Naive thymus-derived CD4-positive, alpha-beta T cell (primary cell): ENCODE measurements at regions not wholly inside any gene's neighbourhood (a gene's known extent, or its start where the extent isn't known, plus 50 kb on each side); places are given as distances from the start of the nearest gene placed in this dataset.

Source experiments
- ATAC-seq: fragments of 150-1000 bp; cut with Tn5 transposase; 2 replicates; pipeline ENCODE4 v1.10.0; 2021; ENCODE audit warnings: mild to moderate bottlenecking, moderate library complexity
- CTCF ChIA-PET: fragments of 350-600 bp; sonication (Branson Sonifier 250); formaldehyde crosslinking; loops from one replicate; lab custom pipeline; 2021; ENCODE audit warnings: antibody characterized with exemption; lab: Charles Lee
- POLR2A ChIA-PET: fragments of 350-600 bp; sonication (Branson Sonifier 250); formaldehyde crosslinking; loops from one replicate; lab custom pipeline; 2021; ENCODE audit warnings: antibody characterized with exemption, inconsistent platforms; lab: Charles Lee
- DNase-seq, 9 donors: peaks; one replicate each; pipeline versions ENCODE4 v3.0.0 to v3.0.0-alpha.2; 2020 to 2022; ENCODE audit warnings: mixed read lengths in 1 of 9
- H3K27ac ChIP-seq: one replicate; pipeline ENCODE4 v1.7.0; 2013; ENCODE audit warnings: mild to moderate bottlenecking, low read depth, low read length, moderate library complexity
- H3K27me3 ChIP-seq, 2 donors: one replicate each; pipeline ENCODE4 v1.7.0; 2013; ENCODE audit warnings: low read length in 2 of 2, mild to moderate bottlenecking in 2 of 2, moderate library complexity in 2 of 2; ENCODE audit not compliant: control insufficient read depth in 2 of 2, insufficient read depth in 2 of 2
- H3K36me3 ChIP-seq, 3 experiments: 1 replicate in 2 of 3; 2 replicates in 1 of 3; pipeline ENCODE4 v1.7.0; 2013; ENCODE audit warnings: low read length in 3 of 3, mild to moderate bottlenecking in 3 of 3, moderate library complexity in 1 of 3; ENCODE audit not compliant: insufficient read depth in 3 of 3, control insufficient read depth in 2 of 3
- H3K4me1 ChIP-seq, 2 donors: one replicate each; pipeline ENCODE4 v1.7.0; 2013; ENCODE audit warnings: low read length in 2 of 2, mild to moderate bottlenecking in 2 of 2, moderate library complexity in 1 of 2; ENCODE audit not compliant: control insufficient read depth in 2 of 2, insufficient read depth in 2 of 2
- H3K4me3 ChIP-seq: 2 replicates; pipeline ENCODE4 v1.7.0; 2013; ENCODE audit warnings: mild to moderate bottlenecking, low read length
- H3K9me3 ChIP-seq, 3 experiments: 1 replicate in 2 of 3; 2 replicates in 1 of 3; pipeline ENCODE4 v1.7.0; 2013; ENCODE audit warnings: low read length in 3 of 3; ENCODE audit not compliant: control insufficient read depth in 2 of 3
- H3K27ac Mint-ChIP-seq, 9 donors: one replicate each; pipeline ENCODE4 v1.8.0; 2020 to 2022; ENCODE audit warnings: mixed read lengths in 9 of 9, mild to moderate bottlenecking in 8 of 9, moderate library complexity in 5 of 9, inconsistent platforms in 2 of 9
- H3K27me3 Mint-ChIP-seq, 5 donors: one replicate each; pipeline ENCODE4 v1.8.0; 2021 to 2022; ENCODE audit warnings: mixed read lengths in 5 of 5, mild to moderate bottlenecking in 1 of 5
- H3K36me3 Mint-ChIP-seq, 5 donors: one replicate each; pipeline ENCODE4 v1.8.0; 2020 to 2022; ENCODE audit warnings: mixed read lengths in 5 of 5, mild to moderate bottlenecking in 3 of 5, inconsistent platforms in 1 of 5
- H3K4me1 Mint-ChIP-seq, 7 donors: one replicate each; pipeline ENCODE4 v1.8.0; 2020 to 2022; ENCODE audit warnings: mixed read lengths in 7 of 7, mild to moderate bottlenecking in 3 of 7, inconsistent platforms in 1 of 7
- H3K4me3 Mint-ChIP-seq, 10 donors: one replicate each; pipeline ENCODE4 v1.8.0; 2020 to 2022; ENCODE audit warnings: mild to moderate bottlenecking in 10 of 10, mixed read lengths in 10 of 10, moderate library complexity in 6 of 10, inconsistent platforms in 2 of 10
- H3K9me3 Mint-ChIP-seq, 11 donors: one replicate each; pipeline ENCODE4 v1.8.0; 2020 to 2022; ENCODE audit warnings: mixed read lengths in 11 of 11, mild to moderate bottlenecking in 4 of 11, inconsistent platforms in 1 of 11, moderate library complexity in 1 of 11
- intact Hi-C, 2 donors: fragments of 100-400 bp; cut with micrococcal nuclease; formaldehyde crosslinking; loops; one replicate each; pipeline ENCODE4 v1.15.1; 2023

DNA sequence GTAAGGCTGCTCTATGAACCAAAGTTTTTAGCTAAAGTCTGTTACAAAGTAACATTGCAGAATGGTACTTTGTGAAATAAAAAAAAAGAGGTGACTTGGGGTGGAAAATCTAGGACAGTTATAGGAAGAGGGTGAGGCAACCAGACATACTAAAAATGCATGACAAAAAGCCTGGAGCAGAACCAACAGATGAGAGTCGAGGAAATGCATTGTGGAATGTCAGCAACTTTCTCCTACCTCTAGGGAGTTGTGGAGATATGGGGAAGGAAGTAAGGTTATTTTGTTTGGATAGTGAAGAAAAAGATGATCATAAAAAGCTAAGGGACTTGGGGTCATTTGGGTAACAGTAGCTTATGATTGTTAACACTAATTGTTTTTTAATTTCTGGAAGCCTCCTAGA, 295.6 kb downstream of the S1PR1 start:
- ChIA-PET CTCF (no interaction called here), POLR2A (no interaction called here)
- Mint-ChIP-seq H3K27ac (no peak overlapping the region), H3K36me3 (no peaks in the 10 kb centered on the region), H3K9me3 (peaks cover 0 to 7% (median 0%) of the 10 kb centered on the region in 11 donors), H3K4me3 (no peak overlapping the region), H3K27me3 (peaks cover 7 to 47% (median 16%) of the 10 kb centered on the region in 5 donors), H3K4me1 (no peaks in the 10 kb centered on the region)
- H3K27ac ChIP-seq: no peak overlapping the region
- no peaks in the 10 kb centered on the region for H3K27me3 ChIP-seq
- H3K4me3 ChIP-seq: no peak overlapping the region
- H3K9me3 ChIP-seq: no peaks in the 10 kb centered on the region
- no peaks in the 10 kb centered on the region for H3K36me3 ChIP-seq
- intact Hi-C loops: no loop called here
- no peaks in the 10 kb centered on the region for H3K4me1 ChIP-seq
- DNase-seq (no peak), ATAC-seq (no peak)

DNA sequence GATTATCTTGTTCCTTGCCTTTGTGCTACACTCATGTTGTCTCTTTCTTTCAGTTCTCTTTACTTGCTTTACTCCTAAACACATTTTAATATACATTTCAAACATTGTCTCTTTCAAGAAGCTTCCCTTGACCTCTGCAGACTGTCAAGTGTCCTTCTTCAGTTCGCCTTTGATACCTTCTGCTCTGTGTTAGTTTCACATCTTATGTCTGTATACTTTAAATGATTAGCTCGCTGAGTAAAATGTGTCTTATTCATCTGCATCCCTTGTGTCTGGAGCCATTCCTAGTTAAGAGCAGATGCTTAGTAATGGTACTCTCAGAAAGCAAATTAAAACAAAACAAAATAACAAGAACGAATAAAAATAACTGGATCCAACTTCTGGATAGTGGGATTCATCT, 303.3 kb downstream of the S1PR1 start:
- intact Hi-C loops: no loop called here
- Mint-ChIP-seq H3K27me3 (peaks cover 0 to 25% (median 19%) of the 10 kb centered on the region in 5 donors), H3K36me3 (no peaks in the 10 kb centered on the region), H3K4me3 (no peak overlapping the region), H3K27ac (no peak overlapping the region), H3K9me3 (peaks cover 0 to 8% (median 0%) of the 10 kb centered on the region in 11 donors), H3K4me1 (no peaks in the 10 kb centered on the region)
- ChIA-PET CTCF (no interaction called here), POLR2A (no interaction called here)
- DNase-seq: no peak
- H3K27ac ChIP-seq: no peak overlapping the region
- H3K4me1 ChIP-seq: no peaks in the 10 kb centered on the region
- ATAC-seq: no peak
- no peaks in the 10 kb centered on the region for H3K27me3 ChIP-seq
- H3K4me3 ChIP-seq: no peak overlapping the region
- H3K9me3 ChIP-seq: no peaks in the 10 kb centered on the region
- no peaks in the 10 kb centered on the region for H3K36me3 ChIP-seq

DNA sequence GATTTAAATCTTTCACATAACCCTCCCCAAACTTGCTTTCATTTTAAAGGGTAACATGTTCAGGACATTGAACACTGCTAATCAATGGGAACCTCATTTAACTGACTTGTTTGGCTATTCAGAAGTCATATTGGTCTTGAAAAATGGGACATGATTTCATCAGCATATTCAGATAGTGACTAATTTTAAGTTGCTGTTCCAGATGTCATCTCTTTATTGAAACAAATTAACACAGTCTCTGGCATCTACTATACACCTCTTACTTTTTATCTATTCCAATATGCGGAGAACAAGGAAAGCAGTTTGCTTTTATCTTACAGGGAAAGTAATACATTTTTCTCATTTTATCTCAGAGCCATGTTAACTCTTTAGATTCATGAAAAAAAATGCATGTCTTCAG, 310.1 kb downstream of the S1PR1 start:
- H3K27me3 Mint-ChIP-seq: peaks cover 0 to 9% (median 0%) of the 10 kb centered on the region in 5 donors
- no peaks in the 10 kb centered on the region for H3K36me3 Mint-ChIP-seq
- Histone ChIP-seq H3K9me3 (no peaks in the 10 kb centered on the region), H3K36me3 (no peaks in the 10 kb centered on the region), H3K4me3 (no peak overlapping the region), H3K4me1 (no peaks in the 10 kb centered on the region), H3K27me3 (no peaks in the 10 kb centered on the region), H3K27ac (no peak overlapping the region)
- intact Hi-C loops: no loop called here
- no peaks in the 10 kb centered on the region for H3K4me1 Mint-ChIP-seq
- ChIA-PET CTCF (no interaction called here), POLR2A (no interaction called here)
- ATAC-seq: no peak
- no peak for DNase-seq
- H3K4me3 Mint-ChIP-seq: no peak overlapping the region
- no peak overlapping the region for H3K27ac Mint-ChIP-seq
- H3K9me3 Mint-ChIP-seq: peaks cover 0 to 2% (median 0%) of the 10 kb centered on the region in 11 donors

DNA sequence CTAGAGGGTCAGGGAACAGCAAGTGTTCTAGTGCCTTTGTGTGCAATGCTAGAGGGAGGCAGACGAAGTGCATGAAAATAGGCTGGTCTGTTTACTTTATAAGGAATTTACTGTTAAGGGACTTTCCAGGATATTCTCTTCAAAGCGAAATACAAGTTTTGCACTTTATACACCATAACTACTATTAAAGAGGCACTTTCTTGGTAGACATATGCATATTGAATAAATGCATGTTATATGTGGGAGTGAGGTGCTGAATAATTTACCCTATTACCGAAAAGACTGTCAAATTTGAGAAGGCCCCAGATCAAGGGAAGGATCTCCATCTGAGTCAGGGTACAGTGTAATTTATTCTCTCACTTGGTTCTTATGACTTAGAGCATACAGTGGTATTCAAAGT, 310.5 kb downstream of the S1PR1 start:
- Histone ChIP-seq H3K27ac (no peak overlapping the region), H3K27me3 (no peaks in the 10 kb centered on the region), H3K4me3 (no peak overlapping the region), H3K4me1 (no peaks in the 10 kb centered on the region), H3K36me3 (no peaks in the 10 kb centered on the region), H3K9me3 (no peaks in the 10 kb centered on the region)
- no peak for ATAC-seq
- Mint-ChIP-seq H3K4me1 (no peaks in the 10 kb centered on the region), H3K27me3 (peaks cover 0 to 9% (median 0%) of the 10 kb centered on the region in 5 donors), H3K4me3 (no peak overlapping the region), H3K27ac (no peak overlapping the region), H3K36me3 (no peaks in the 10 kb centered on the region), H3K9me3 (peaks cover 0 to 2% (median 0%) of the 10 kb centered on the region in 11 donors)
- DNase-seq: no peak
- CTCF ChIA-PET: no interaction called here
- POLR2A ChIA-PET: no interaction called here
- intact Hi-C loops: no loop called here

DNA sequence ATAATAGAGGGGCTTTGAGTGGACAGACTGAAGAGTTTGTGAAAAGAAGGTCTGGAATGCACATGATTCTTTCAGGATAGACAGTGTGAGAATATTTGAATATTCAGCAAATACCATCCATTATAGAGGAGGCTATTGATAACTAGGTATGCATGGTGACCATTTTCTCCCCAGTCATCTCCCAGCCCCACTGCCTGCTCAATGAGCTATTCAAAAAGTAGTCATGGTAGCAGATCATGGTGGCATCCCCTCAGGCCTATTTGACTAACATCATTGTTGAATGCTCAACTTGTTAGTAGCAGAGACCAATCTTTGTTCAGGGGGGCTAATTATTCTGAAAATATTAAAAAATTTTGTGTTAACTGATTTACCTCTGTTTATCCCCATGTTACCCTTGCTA, 311.6 kb downstream of the S1PR1 start:
- ChIA-PET CTCF (interaction anchor here (0.5 kb wide), 1 partner anchor 355 kb away, joined by 3 read pairs; no protein-coding TSS in a partner anchor), POLR2A (no interaction called here)
- Histone ChIP-seq H3K27me3 (no peaks in the 10 kb centered on the region), H3K36me3 (no peaks in the 10 kb centered on the region), H3K4me3 (no peak overlapping the region), H3K9me3 (no peaks in the 10 kb centered on the region), H3K27ac (no peak overlapping the region), H3K4me1 (no peaks in the 10 kb centered on the region)
- Mint-ChIP-seq H3K9me3 (no peaks in the 10 kb centered on the region), H3K4me1 (no peaks in the 10 kb centered on the region), H3K4me3 (no peak overlapping the region), H3K27me3 (peaks cover 0 to 7% (median 0%) of the 10 kb centered on the region in 5 donors), H3K27ac (no peak overlapping the region), H3K36me3 (no peaks in the 10 kb centered on the region)
- intact Hi-C loops: no loop called here
- no peak for ATAC-seq
- no peak for DNase-seq

DNA sequence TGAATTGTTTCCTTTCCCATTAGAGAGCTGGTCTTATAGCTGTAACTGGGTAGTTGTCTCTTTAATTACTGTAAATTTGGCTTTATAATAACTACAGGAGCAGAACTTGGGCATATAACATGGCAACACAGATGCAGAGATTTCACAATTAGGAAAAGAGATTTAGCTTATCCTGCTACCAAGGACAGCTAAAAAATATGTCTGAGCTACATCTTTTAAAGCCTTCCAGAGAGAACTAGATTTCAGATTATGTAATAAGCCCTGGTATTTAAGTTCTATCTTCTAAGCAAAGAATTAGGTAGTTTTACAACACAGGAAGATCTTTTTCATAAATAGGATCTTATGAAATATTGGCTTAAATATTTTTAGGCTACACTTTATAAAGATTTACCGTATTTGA, 313.8 kb downstream of the S1PR1 start:
- H3K9me3 Mint-ChIP-seq: peaks cover 0 to 2% (median 0%) of the 10 kb centered on the region in 11 donors
- Histone ChIP-seq H3K9me3 (no peaks in the 10 kb centered on the region), H3K4me1 (no peaks in the 10 kb centered on the region), H3K36me3 (no peaks in the 10 kb centered on the region), H3K4me3 (no peak overlapping the region), H3K27ac (no peak overlapping the region), H3K27me3 (no peaks in the 10 kb centered on the region)
- no peak overlapping the region for H3K27ac Mint-ChIP-seq
- no peak overlapping the region for H3K4me3 Mint-ChIP-seq
- no peaks in the 10 kb centered on the region for H3K36me3 Mint-ChIP-seq
- no peaks in the 10 kb centered on the region for H3K4me1 Mint-ChIP-seq
- intact Hi-C loops: no loop called here
- H3K27me3 Mint-ChIP-seq: no peaks in the 10 kb centered on the region
- DNase-seq (no peak), ATAC-seq (no peak)
- CTCF ChIA-PET: no interaction called here
- POLR2A ChIA-PET: no interaction called here

DNA sequence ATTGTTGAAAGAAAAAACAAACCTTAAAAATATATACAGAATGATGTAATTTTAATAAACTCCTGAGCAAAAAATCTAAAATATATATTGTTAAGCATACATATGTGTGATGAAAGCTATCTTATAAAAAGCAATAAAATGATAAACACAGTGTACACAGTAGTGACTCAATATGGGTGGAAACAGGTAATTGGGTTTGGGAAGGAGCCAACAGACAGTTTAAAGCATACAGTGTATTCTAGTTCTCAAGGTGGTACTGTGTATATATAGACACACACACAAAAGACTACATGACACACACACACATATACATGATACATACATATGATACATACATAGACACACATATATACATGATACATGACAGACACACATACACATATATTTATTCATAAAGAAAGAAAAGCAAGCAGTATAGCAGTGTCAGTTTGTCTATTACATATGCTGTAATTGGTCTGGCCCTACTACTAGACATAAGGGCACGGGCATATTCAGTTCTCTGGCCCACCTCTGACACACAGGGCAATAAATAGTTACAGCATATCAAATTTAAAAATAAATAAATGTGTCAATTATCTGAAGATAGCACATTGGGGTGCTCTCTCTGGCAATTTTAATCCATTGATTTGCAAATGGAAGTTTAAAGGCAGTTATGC, 330.2 kb downstream of the S1PR1 start:
- no peaks in the 10 kb centered on the region for H3K27me3 ChIP-seq
- no peak overlapping the region for H3K27ac Mint-ChIP-seq
- no peaks in the 10 kb centered on the region for H3K4me1 ChIP-seq
- no peak overlapping the region for H3K4me3 Mint-ChIP-seq
- intact Hi-C loops: loop anchor here (1.0 to 10.0 kb wide), 6 partner anchors 47 to 682 kb away; no protein-coding TSS in a partner anchor
- H3K4me3 ChIP-seq: no peak overlapping the region
- DNase-seq (peak in 2 of 9 donors; percentile 1 to 2), ATAC-seq (no peak)
- no peak overlapping the region for H3K27ac ChIP-seq
- H3K4me1 Mint-ChIP-seq: peaks cover 0 to 2% (median 0%) of the 10 kb centered on the region in 7 donors
- ChIA-PET CTCF (no interaction called here), POLR2A (no interaction called here)
- peaks cover 0 to 3% (median 0%) of the 10 kb centered on the region in 5 donors for H3K36me3 Mint-ChIP-seq
- H3K36me3 ChIP-seq: no peaks in the 10 kb centered on the region
- peaks cover 0 to 5% (median 2%) of the 10 kb centered on the region in 11 donors for H3K9me3 Mint-ChIP-seq
- H3K9me3 ChIP-seq: no peaks in the 10 kb centered on the region
- H3K27me3 Mint-ChIP-seq: peaks cover under 1 to 31% (median 15%) of the 10 kb centered on the region in 5 donors
